Nephron (organoid): ENCODE measurements at regions not wholly inside any gene's neighbourhood (a gene's known extent, or its start where the extent isn't known, plus 50 kb on each side); places are given as distances from the start of the nearest gene placed in this dataset.

ENCODE experiments used
- H3K27ac Mint-ChIP-seq, 3 experiments: 2 replicates each; pipeline ENCODE4 v1.8.0; 2020; ENCODE audit warnings: mixed read lengths in 3 of 3, mild to moderate bottlenecking in 2 of 3, moderate library complexity in 1 of 3
- H3K27me3 Mint-ChIP-seq: 2 replicates; pipeline ENCODE4 v1.8.0; 2021; ENCODE audit warnings: low read depth, mild to moderate bottlenecking, moderate library complexity, mixed read lengths
- H3K36me3 Mint-ChIP-seq: 2 replicates; pipeline ENCODE4 v1.8.0; 2020; ENCODE audit warnings: low read depth, mixed read lengths
- H3K4me1 Mint-ChIP-seq: 2 replicates; pipeline ENCODE4 v1.8.0; 2020; ENCODE audit warnings: mixed read lengths
- H3K4me3 Mint-ChIP-seq, 3 experiments: 2 replicates each; pipeline ENCODE4 v1.8.0; 2020; ENCODE audit warnings: mild to moderate bottlenecking in 3 of 3, mixed read lengths in 3 of 3, moderate library complexity in 2 of 3
- H3K9me3 Mint-ChIP-seq: 2 replicates; pipeline ENCODE4 v1.8.0; 2020; ENCODE audit warnings: mixed read lengths
- CTCF ChIP-seq, 3 experiments: fragments of 200-600 bp; sonication (generic); IDR thresholded peaks; one replicate each; pipeline ENCODE4 v1.5.0; 2021; ENCODE audit warnings: antibody characterized with exemption in 3 of 3; ENCODE audit not compliant: unreplicated experiment in 3 of 3

- no peaks in the 10 kb centered on the region for H3K27me3 Mint-ChIP-seq
- H3K4me3 Mint-ChIP-seq, result no peak overlapping the region
- H3K36me3 Mint-ChIP-seq, result no peaks in the 10 kb centered on the region
- no peak overlapping the region for H3K27ac Mint-ChIP-seq
- peaks cover 2% of the 10 kb centered on the region for H3K9me3 Mint-ChIP-seq
- no peak for TF ChIP-seq CTCF (IDR thresholded peaks at IDR 0.05; ENCODE audit: unreplicated experiment in 3 of 3)
- no peaks in the 10 kb centered on the region for H3K4me1 Mint-ChIP-seq
These were observed 181.1 kb downstream of the ASCL1 start for GRCh38 chr12:103138538-103138937.

- no peaks in the 10 kb centered on the region for H3K36me3 Mint-ChIP-seq
- peak overlapping the region; percentile 15 to 91 (median 34) for H3K27ac Mint-ChIP-seq
- no peaks in the 10 kb centered on the region for H3K27me3 Mint-ChIP-seq
- H3K4me1 Mint-ChIP-seq, result no peaks in the 10 kb centered on the region
- H3K4me3 Mint-ChIP-seq, result no peak overlapping the region
- no peaks in the 10 kb centered on the region for H3K9me3 Mint-ChIP-seq
- TF ChIP-seq CTCF (IDR thresholded peaks at IDR 0.05; ENCODE audit: unreplicated experiment in 3 of 3), result no peak
These were observed 182.4 kb downstream of the ASCL1 start for GRCh38 chr12:103139876-103140275.

GRCh38 chr12:103140286-103140685, 182.8 kb downstream of the ASCL1 start:
- Mint-ChIP-seq H3K36me3 (no peaks in the 10 kb centered on the region), H3K27me3 (no peaks in the 10 kb centered on the region), H3K27ac (peak overlapping the region; percentile 15 to 91 (median 34)), H3K9me3 (no peaks in the 10 kb centered on the region), H3K4me3 (no peak overlapping the region), H3K4me1 (no peaks in the 10 kb centered on the region)
- no peak for TF ChIP-seq CTCF (IDR thresholded peaks at IDR 0.05; ENCODE audit: unreplicated experiment in 3 of 3)

GRCh38 chr12:103144278-103144677, 186.8 kb downstream of the ASCL1 start:
- H3K27ac Mint-ChIP-seq, result no peak overlapping the region
- H3K4me3 Mint-ChIP-seq, result no peak overlapping the region
- H3K9me3 Mint-ChIP-seq, result no peaks in the 10 kb centered on the region
- TF ChIP-seq CTCF (IDR thresholded peaks at IDR 0.05; ENCODE audit: unreplicated experiment in 3 of 3), result no peak
- H3K36me3 Mint-ChIP-seq, result no peaks in the 10 kb centered on the region
- no peaks in the 10 kb centered on the region for H3K4me1 Mint-ChIP-seq
- H3K27me3 Mint-ChIP-seq, result no peaks in the 10 kb centered on the region

GRCh38 chr12:103160622-103161021, 203.1 kb downstream of the ASCL1 start:
- H3K9me3 Mint-ChIP-seq, result no peaks in the 10 kb centered on the region
- no peak overlapping the region for H3K27ac Mint-ChIP-seq
- H3K27me3 Mint-ChIP-seq, result no peaks in the 10 kb centered on the region
- no peak for TF ChIP-seq CTCF (IDR thresholded peaks at IDR 0.05; ENCODE audit: unreplicated experiment in 3 of 3)
- no peak overlapping the region for H3K4me3 Mint-ChIP-seq
- H3K4me1 Mint-ChIP-seq, result no peaks in the 10 kb centered on the region
- no peaks in the 10 kb centered on the region for H3K36me3 Mint-ChIP-seq

GRCh38 chr12:103161582-103162362, 204.3 kb downstream of the ASCL1 start:
- Mint-ChIP-seq H3K27ac (no peak overlapping the region), H3K4me3 (no peak overlapping the region), H3K4me1 (no peaks in the 10 kb centered on the region)

More at GRCh38 chr12:103161582-103162362, 204.3 kb downstream of the ASCL1 start:
- no peak for TF ChIP-seq CTCF (IDR thresholded peaks at IDR 0.05; ENCODE audit: unreplicated experiment in 3 of 3)
- Mint-ChIP-seq H3K9me3 (no peaks in the 10 kb centered on the region), H3K36me3 (no peaks in the 10 kb centered on the region), H3K27me3 (no peaks in the 10 kb centered on the region)
